GM19324 (cell line): ENCODE measurements at regions not wholly inside any gene's neighbourhood (a gene's known extent, or its start where the extent isn't known, plus 50 kb on each side); places are given as distances from the start of the nearest gene placed in this dataset.
"Not testable (repeated sequence)": the region's sequence is repeated elsewhere in the genome, so short reads cannot be mapped to it uniquely, and the experiment has no call there.

Experiments used
- ATAC-seq: cut with Tn5 transposase; IDR thresholded peaks from one replicate; pipeline ENCODE4 v1.9.1; 2021; ENCODE audit warnings: mild to moderate bottlenecking, moderate library complexity; ENCODE audit not compliant: unreplicated experiment, low FRiP score

DNA sequence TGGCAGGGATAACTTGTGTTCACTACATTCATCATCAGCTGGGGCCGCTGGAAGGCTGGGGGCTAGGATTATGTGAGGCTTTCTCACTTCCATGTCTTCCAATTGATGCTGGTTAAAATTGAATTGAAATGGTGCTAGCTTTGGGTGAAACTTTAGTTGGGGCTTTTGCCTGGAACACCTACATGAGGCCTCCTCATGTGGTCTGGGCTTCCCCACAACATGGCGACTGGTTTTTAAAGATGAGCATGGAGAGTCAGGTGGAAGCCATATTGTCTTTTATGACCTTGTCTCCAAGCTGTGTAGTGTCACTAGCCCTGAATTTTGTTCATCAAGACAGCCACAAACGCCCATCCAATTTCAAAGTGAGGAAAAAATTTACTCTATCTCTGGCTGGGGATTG lies 1033.9 kb downstream of the TYW1 start:
- no peak for ATAC-seq

DNA sequence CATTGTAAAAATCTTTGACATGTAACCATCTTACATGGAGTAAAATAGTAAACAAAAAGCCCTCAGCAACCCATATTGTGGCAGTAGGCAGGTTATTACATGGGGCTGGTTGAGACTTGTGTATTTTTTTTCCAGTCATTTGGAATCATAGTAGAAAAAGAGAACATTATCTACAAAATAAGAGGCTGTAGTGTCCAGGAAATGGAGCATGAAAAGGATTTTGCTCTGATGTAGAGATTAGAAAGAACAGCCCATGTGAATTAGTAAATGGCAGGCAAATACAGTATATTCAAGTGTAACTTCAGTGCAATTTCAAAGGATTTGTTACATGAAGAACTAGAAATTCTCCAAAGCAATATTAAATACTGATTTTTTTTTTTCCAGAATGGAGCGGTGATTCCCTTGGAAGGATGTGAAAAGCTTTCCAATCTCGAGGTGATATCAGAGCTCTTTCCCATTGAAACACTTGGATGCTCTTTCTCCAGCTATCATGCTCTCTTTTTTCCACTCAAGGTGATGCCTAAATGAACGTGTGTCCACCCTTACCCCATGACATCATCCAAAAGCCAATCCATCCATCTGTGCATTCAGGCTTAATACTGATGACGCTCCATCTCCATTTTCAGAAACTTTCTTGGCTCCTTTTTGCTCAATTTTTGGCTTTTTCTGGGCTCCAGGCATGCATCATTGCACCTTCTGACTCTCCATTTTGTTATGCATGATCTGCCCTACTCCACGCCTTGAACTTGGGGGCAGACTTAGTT lies 1034.7 kb downstream of the TYW1 start:
- ATAC-seq = no peak

DNA sequence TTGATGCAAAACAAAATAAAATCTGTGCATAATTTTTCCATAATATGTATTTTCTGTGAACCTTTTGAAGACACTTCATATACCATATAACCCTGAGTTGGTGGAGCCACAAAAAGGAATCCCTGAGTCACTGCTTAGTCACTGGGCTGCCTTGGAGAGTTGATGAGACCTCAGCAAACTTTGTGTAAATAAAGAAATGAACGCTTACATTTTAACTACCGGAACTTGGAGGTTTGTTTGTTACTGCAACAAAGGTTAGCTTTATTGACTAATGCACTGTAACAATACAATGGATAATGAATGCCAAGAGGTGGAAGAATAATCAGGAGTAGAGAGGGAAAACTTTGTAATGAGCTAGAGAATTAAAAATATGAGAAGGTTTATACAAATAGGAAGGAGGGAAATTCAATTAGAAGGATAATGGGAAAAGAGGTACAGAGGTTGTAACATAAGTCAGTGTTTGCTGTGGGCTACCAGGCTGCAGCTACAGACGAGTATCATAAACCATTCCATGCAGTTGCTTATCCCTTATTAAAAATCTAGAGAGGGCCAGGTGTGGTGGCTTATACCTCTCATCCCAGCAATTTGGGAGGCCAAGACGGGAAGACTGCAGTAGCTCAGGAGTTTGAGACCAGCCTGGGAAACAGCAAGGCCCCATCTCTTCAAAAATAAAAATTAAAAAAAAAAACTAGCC lies 1042.1 kb downstream of the TYW1 start:
- ATAC-seq = no peak

DNA sequence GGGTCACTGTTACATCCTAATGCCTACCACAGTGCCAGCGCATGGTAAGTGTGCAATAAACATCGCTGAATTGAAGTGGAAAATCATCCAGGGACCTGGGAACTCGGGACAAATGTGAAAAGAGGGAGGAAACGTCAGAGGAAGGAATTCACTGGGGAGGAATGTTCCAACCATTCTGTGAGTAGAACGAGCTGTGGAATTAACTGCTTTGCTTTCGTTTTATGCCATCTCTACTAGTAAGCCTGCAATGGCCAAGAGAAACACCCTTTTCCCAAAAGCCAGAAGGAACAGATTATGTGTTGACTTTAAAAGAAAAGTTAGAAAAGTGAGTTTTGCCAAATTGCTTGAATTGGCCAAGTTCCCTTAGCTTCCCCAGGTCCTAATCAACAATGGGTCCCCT lies 1044.9 kb downstream of the TYW1 start:
- ATAC-seq = no peak

DNA sequence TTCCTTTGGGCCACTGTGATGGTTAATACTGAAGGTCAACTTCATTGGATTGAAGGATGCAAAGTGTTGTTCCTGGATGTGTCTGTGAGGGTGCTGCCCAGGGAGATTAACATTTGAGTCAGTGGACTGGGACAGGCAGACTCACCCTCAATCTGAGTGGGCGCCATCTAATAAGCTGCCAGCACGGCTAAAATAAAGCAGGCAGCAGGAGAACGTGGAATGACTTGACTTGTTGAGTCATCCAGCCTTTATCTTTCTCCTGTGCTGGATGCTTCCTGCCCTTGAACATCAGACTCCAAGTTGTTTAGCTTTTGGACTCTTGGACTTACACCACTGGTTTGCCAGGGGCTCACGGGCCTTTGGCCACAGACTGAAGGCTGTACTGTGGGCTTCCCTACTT lies 1046.9 kb downstream of the TYW1 start:
- ATAC-seq = no peak

DNA sequence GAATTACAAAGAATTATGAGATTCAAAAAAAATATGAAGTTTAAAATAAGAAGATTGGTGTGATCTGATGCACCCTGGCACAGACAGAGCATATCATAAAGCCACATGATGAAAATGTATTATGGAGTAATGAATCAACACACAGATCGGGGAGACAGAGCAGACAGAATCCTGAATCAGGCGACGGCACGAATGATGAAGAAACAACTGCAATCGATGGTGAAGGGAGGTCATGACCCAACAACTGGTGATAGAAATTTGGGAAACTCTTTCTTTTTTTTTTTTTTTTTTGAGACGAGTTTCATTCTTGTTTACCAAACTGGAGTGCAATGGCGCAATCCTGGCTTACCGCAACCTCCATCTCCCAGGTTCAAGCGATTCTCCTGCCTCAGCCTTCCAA lies 1054.0 kb downstream of the TYW1 start:
- no peak for ATAC-seq

DNA sequence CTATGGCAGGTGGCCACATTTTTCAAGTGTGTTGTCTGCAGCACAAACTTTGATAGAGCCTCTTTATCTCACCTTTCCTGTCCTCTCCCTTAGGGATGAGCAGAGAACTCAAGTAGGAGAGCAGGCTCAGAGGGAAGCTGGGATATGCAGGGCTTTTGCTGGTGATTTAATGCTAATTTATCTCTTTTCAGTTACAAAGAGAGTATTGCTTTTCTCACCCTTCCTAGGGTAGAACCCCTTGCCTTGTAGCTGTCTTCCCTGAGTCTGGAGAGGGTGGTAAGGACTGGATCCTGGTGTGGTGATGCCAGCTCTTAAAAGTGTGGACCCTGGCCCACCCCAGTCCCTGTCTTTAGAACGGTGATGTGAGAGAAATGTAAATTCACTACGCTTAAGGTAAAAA lies 1061.4 kb downstream of the TYW1 start:
- no peak for ATAC-seq

DNA sequence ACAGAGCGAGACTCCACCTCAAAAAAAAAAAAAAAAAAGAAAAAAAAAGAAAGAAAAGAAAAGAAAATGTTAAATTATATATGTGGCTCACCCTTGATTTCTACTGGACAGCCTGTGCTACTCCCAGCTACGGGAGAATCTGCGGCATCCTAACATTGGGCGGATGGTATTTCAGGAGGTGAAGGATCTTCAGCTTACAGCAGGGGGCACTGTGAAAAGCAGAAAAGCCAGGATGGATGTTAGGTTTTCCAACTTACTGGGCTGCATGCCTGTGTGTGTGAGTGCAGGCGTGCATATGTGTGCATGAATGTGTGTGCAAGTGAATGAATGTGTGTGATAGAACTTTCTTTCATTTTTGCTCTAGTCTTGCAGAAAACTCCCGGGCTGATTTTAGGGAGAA lies 1066.5 kb downstream of the TYW1 start:
- no peak for ATAC-seq

DNA sequence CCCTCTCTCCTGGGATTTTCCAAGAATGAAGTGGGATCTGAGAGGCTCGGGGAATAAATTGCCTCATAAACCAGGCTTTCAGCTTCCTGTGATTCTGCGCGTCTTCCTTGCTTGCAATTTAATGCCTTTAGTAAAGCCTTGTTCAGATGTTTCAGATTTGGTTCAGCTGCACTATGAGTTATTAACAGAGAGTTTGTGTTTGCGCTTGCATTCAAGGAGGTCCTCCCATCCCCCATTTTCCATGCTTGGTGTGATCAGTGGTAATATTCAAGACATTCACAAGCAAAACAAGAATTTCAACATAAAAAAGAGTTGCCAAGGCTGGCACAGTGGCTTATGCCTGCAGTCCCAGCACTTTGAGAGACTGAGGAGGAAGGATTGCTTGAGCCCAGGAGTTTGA lies 1068.9 kb downstream of the TYW1 start:
- no peak for ATAC-seq

DNA sequence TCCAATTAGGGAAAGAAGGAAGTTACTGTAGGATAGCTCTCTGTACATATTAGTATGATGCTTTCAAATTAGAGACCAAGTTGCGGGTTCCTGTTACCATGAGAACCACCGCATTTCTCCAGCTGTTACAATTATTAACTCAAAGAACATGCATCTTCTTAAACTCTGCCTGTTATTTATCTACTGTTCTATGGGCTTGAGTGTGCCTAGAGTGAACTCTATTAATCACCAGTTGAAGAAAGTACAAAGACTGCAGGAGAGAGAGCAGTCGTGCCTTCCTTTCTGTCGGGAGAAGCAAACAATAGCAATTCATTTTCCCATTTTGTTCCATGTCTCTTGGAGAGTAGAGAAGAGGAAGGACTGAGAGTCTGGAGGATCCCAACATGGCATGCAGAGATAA lies 1071.2 kb downstream of the TYW1 start:
- ATAC-seq = no peak

DNA sequence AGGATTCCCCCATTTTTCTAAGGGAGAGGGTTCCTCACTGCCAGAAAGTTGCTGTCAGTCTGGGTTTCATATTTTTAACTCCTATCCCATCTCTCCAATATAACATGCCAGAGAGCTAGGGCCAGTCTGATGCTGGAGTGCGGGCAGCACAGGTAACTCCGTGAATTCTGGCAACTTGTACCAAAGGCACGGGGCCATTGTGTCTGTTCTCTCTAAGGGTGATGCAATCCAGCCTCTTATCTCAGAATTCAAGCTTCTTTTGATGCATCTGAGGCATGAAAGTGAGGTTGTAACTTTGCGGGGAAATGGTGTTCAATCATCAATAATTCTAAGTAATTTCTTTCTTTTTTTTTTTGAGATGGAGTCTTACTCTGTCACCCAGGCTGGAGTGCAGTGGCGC lies 1074.4 kb downstream of the TYW1 start:
- ATAC-seq = no peak

DNA sequence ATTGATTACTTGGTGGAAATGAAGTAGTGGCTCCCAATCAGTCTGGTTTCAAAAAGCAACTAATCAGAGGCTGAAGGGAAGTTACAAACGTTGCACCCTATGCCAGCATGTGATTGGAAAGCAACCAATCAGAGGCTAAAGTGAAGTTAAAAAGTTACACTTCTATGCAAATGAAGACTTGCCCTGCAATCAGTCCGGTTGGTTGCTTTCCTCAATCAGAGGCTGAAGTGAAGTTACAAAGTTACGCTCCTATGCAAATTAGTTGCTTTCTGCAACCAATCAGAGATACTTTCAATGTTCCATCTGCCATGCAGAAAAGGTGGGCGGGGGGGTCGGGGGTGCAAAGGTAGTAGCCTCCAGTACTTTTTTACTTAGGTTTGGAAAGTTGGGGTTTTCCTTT lies 1077.1 kb downstream of the TYW1 start:
- no peak for ATAC-seq

DNA sequence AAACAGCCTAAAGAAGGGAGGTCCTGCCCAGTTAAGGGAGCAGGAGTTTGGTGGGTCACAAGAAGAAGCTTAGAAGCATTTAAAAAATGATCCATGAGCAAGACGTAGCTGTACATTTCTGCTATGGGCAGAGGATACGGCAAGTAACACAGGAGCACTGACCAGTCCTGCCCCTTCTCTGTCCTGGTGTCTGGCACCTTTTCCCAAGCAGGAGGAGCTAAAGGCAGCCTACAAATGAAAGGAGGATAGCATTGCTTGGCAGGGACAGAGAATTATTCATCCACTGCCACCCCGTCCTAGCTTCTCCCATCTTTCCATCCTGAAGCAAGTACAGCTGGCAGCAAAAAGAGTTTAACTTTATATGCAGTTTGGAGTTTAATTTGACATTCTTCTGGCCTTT lies 1077.6 kb downstream of the TYW1 start:
- ATAC-seq = no peak

DNA sequence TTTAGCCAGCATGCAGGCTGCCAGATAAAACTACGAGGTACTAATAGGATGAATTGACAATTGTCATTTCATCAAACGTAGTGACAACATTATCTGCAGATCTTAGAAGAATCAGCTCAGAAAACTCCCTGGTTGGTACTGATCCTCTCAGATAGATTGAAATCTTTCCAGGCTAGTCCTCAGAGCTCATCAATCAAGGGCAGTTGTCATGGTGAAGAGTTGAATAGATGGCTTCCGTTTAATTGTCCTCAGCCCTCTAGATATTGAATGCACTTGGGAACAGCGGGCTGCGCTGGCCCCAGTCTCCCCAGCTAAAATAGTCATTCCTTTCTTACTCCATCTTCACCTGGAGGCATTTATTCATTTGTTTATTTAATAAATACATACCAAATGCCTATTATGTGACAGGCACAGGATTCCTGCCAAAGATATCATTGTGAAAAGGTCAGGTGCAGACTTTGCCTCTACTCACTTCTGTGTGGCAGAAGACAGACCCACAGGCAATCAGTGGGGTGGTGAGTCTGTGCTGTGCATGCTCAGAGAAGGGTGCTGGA lies 1081.6 kb downstream of the TYW1 start:
- no peak for ATAC-seq

DNA sequence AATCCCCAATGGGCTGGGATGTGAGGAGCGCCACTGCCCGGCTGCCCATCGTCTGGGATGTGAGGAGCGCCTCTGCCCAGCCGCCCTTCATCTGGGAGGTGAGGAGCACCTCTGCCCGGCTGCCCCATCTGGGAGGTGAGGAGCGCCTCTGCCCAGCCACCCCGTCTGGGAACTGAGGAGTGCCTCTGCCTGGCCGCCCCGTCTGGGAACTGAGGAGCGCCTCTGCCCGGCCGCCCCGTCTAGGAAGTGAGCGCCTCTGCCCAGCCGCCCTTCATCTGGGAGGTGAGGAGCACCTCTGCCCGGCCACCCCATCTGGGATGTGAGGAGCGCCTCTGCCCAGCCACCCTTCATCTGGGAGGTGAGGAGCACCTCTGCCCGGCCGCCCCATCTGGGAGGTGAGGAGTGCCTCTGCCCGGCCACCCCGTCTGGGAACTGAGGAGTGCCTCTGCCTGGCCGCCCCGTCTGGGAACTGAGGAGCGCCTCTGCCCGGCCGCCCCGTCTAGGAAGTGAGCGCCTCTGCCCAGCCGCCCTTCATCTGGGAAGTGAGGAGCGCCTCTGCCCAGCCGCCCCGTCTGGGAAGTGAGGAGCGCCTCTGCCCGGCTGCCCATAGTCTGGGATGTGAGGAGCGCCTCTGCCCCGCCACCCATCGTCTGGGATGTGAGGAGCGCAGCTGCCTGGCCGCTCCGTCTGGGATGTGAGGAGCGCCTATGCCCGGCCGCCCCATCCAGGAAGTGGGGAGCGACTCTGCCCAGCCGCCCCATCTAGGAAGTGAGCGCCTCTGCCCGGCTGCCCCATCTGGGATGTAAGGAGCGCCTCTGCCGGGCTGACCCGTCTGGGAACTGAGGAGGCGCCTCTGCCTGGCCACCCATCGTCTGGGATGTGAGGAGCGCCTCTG lies 1085.7 kb downstream of the TYW1 start:
- not testable (repeated sequence) for ATAC-seq

DNA sequence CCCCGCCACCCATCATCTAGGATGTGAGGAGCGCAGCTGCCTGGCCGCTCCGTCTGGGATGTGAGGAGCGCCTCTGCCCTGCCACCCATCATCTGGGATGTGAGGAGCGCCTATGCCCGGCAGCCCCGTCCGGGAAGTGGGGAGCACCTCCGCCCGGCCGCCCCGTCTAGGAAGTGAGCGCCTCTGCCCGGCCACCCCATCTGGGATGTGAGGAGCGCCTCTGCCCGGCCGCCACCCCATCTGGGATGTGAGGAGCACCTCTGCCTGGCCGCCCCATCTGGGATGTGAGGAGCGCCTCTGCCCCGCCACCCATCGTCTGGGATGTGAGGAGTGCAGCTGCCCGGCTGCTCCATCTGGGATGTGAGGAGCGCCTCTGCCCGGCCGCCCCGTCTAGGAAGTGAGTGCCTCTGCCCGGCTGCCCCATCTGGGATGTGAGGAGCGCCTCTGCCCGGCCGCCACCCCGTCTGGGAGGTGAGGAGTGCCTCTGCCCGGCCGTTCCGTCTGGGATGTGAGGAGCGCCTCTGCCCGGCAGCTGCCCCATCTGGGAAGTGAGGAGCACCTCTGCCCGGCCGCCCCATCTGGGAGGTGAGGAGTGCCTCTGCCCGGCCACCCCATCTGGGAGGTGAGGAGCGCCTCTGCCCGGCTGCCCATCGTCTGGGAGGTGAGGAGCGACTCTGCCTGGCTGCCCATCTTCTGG lies 1086.5 kb downstream of the TYW1 start:
- ATAC-seq = not testable (repeated sequence)

DNA sequence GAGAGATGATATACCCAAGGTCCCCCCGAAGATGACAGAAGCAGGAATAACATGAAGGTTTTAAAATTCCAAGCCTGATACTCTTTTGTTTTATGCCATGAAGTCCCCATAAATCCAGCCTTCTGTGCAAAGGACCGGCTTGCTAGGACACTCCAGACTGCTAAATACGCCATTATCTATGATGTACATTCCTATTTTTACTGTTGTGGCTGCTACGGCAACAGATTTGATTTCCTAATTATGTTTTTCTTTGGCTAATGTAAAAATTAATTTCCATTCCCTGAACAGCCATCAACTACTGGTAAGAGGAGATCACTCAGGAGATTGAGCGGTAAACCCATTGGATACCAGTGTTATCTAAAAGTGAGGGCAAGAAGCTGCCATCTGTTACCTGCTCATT lies 1090.8 kb downstream of the TYW1 start:
- no peak for ATAC-seq

DNA sequence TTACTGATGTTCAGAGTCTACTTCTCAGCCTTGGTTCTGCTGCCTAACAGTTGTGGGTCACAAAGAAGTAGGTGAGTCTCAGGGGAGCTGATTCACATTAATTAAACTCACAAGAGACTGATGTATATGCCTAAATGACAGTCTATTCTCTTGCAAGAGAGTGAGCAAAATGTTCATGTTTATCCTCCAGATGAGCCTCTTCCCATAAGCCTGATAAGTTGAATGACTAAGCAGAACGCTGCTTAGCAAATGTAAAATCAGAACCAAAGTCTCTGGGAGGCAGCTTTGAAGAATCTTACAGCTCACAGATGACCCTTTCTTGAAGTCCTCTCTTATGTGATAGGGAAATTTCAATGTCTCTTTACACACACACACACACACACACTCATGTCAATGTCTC lies 1092.2 kb downstream of the TYW1 start:
- ATAC-seq = no peak

DNA sequence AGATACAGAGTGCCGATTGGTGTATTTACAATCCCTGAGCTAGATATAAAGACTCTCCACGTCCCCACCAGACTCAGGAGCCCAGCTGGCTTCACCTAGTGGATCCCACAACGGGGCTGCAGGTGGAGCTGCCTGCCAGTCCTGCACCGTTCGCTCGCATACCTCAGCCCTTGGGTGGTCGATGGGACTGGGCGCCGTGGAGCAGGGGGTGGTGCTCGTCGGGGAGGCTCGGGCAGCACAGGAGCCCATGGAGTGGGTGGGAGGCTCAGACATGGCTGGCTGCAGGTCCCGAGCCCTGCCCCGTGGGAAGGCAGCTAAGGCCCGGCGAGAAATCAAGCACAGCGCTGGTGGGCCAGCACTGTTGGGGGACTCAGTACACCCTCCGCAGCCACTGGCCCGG lies 1093.6 kb downstream of the TYW1 start:
- not testable (repeated sequence) for ATAC-seq

DNA sequence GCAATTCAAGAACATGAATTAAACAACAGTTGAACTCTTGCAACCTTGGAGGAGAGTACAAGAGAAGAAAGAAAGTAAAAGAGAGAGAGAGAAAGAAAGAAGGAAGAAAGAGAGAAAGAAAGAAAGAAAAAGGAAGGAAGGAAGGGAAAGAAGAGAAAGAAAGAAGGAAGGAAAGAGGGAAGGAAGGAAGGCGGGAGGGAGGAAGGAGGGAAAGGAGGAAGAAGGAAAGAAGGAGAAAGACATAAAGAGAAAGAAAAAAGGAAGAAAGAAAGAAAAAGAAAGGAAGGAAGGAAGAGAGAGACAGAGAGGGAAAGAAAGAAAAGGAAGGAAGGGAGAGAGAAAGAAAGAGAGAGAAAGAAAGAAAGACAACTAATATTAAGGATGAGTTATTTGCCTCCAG lies 1106.7 kb downstream of the TYW1 start:
- ATAC-seq = no peak
